Endothelial cell of umbilical vein (primary cell): ENCODE measurements at regions not wholly inside any gene's neighbourhood (a gene's known extent, or its start where the extent isn't known, plus 50 kb on each side); places are given as distances from the start of the nearest gene placed in this dataset.

ENCODE experiments used
- BruUV-seq: library from RNA; stranded (reverse); fragments of 400-500 nt; replicated peaks from 2 replicates; lab custom pipeline; 2021; lab: Mats Ljungman, UMichigan
- CTCF ChIA-PET: fragments of 300-600, 350-600 bp; sonication (Branson Sonifier 250); formaldehyde crosslinking; loops from one replicate; lab custom pipeline; 2021; ENCODE audit warnings: antibody characterized with exemption, inconsistent platforms; lab: Charles Lee
- POLR2A ChIA-PET: fragments of 300-600, 350-600 bp; sonication (Branson Sonifier 250); formaldehyde crosslinking; loops from one replicate; lab custom pipeline; 2021; ENCODE audit warnings: antibody characterized with exemption, inconsistent platforms; lab: Charles Lee
- DNase-seq: peaks from one replicate; pipeline ENCODE4 v3.0.0-alpha.2; 2011; ENCODE audit warnings: low read depth, low spot score
- FAIRE-seq: peaks from 2 replicates; lab custom pipeline; 2011; peaks lifted over from hg19 to GRCh38; lab: Jason Lieb, UNC
- H2AFZ ChIP-seq: 2 replicates; pipeline ENCODE4 v1.6.0; 2012; ENCODE audit warnings: low read depth, low read length, control low read depth, inconsistent platforms
- H3K27ac ChIP-seq: 2 replicates; pipeline ENCODE4 v1.5.1; 2011; ENCODE audit warnings: low read depth, mild to moderate bottlenecking, control low read depth, low read length, moderate library complexity; ENCODE audit not compliant: insufficient read depth
- H3K27me3 ChIP-seq, 2 experiments: 2 replicates each; pipeline versions ENCODE4 v1.6.0 to v1.6.1; 2011; ENCODE audit warnings: low read length in 2 of 2, mixed read lengths in 1 of 2; ENCODE audit not compliant: control insufficient read depth in 2 of 2, insufficient read depth in 2 of 2
- H3K36me3 ChIP-seq, 2 experiments: 2 replicates in 1 of 2; 3 replicates in 1 of 2; pipeline ENCODE4 v1.5.1; 2011; ENCODE audit warnings: low read length in 2 of 2, mild to moderate bottlenecking in 1 of 2, moderate library complexity in 1 of 2; ENCODE audit not compliant: control insufficient read depth in 2 of 2, insufficient read depth in 2 of 2; ENCODE audit errors: extremely low read depth in 1 of 2
- H3K4me1 ChIP-seq: 3 replicates; pipeline ENCODE4 v1.5.1; 2011; ENCODE audit warnings: mild to moderate bottlenecking, low read length; ENCODE audit not compliant: control insufficient read depth, insufficient read depth; ENCODE audit errors: extremely low read depth
- H3K4me2 ChIP-seq: 2 replicates; pipeline ENCODE4 v1.6.1; 2011; ENCODE audit warnings: low read length, control low read depth, mixed read lengths; ENCODE audit not compliant: insufficient read depth
- H3K4me3 ChIP-seq, 3 experiments: fragments of 200-600 bp in 1 of 3; sonication (generic), shearing (Covaris generic) in 1 of 3; replicated peaks in 1 of 3; 2 replicates each; pipeline ENCODE4 v1.5.1; 2011 to 2016; ENCODE audit warnings: control low read depth in 3 of 3, low read length in 3 of 3, mild to moderate bottlenecking in 2 of 3, inconsistent platforms in 1 of 3, low read depth in 1 of 3, moderate library complexity in 1 of 3; ENCODE audit not compliant: insufficient read depth in 1 of 3
- H3K79me2 ChIP-seq: 2 replicates; pipeline ENCODE4 v1.6.0; 2012; ENCODE audit warnings: low read length, inconsistent platforms; ENCODE audit not compliant: control insufficient read depth, insufficient read depth
- H3K9ac ChIP-seq: replicated peaks from 2 replicates; pipeline ENCODE3; 2011; ENCODE audit warnings: low read length, control low read depth; ENCODE audit not compliant: insufficient read depth; ENCODE audit errors: extremely low read depth
- H3K9me1 ChIP-seq: replicated peaks from 3 replicates; pipeline ENCODE4 v1.6.0; 2011; ENCODE audit warnings: mild to moderate bottlenecking, low read length; ENCODE audit not compliant: control insufficient read depth, insufficient read depth; ENCODE audit errors: extremely low read depth
- H3K9me3 ChIP-seq: replicated peaks from 2 replicates; pipeline ENCODE4 v1.5.1; 2012; ENCODE audit warnings: low read length, inconsistent platforms; ENCODE audit not compliant: control insufficient read depth, insufficient read depth
- H4K20me1 ChIP-seq: replicated peaks from 2 replicates; pipeline ENCODE3; 2011; ENCODE audit warnings: mild to moderate bottlenecking, low read length; ENCODE audit not compliant: control insufficient read depth, insufficient read depth; ENCODE audit errors: extremely low read depth
- EZH2 ChIP-seq: IDR thresholded peaks from 2 replicates; pipeline ENCODE4 v1.6.1; 2012; ENCODE audit warnings: borderline replicate concordance, low read depth, mild to moderate bottlenecking, moderate library complexity, low read length, inconsistent platforms; ENCODE audit not compliant: severe bottlenecking
- FOS ChIP-seq: IDR thresholded peaks from 2 replicates; pipeline ENCODE4 v1.6.1; 2011; ENCODE audit warnings: mild to moderate bottlenecking, low read length, moderate library complexity, borderline replicate concordance; ENCODE audit not compliant: insufficient read depth
- GATA2 ChIP-seq: IDR thresholded peaks from 2 replicates; pipeline ENCODE4 v1.7.0; 2011; ENCODE audit warnings: low read depth, mild to moderate bottlenecking, moderate library complexity, mixed read lengths, low read length; ENCODE audit not compliant: insufficient read length, insufficient read depth
- JUN ChIP-seq: IDR thresholded peaks from 2 replicates; pipeline ENCODE4 v1.6.1; 2011; ENCODE audit warnings: borderline replicate concordance, low read depth; ENCODE audit not compliant: insufficient read length, insufficient read depth
- MYC ChIP-seq: IDR thresholded peaks from one replicate; pipeline ENCODE4 v1.6.1; 2011; ENCODE audit warnings: mild to moderate bottlenecking, low read depth, low read length
- POLR2A ChIP-seq: IDR thresholded peaks from 2 replicates; pipeline ENCODE4 v1.6.1; 2012; ENCODE audit warnings: low read depth, mild to moderate bottlenecking, control low read depth, low read length
- POLR2AphosphoS5 ChIP-seq: IDR thresholded peaks from 2 replicates; pipeline ENCODE4 v1.6.1; 2012; ENCODE audit warnings: low read depth, mild to moderate bottlenecking, control low read depth, low read length, moderate library complexity; ENCODE audit not compliant: insufficient read depth
- dilution Hi-C: fragments of 300-500 bp; cut with MboI; formaldehyde crosslinking; loops from one replicate; pipeline ENCODE4 v1.15.0; 2019; ENCODE audit warnings: low sequenced_read_pairs; ENCODE audit not compliant: extremely low pct_ligation_motif_present
- intact Hi-C: fragments of 100-400 bp; cut with micrococcal nuclease; formaldehyde crosslinking; loops from one replicate; pipeline ENCODE4 v1.10.0; 2022
- TF ChIP-seq, protein P1 (sequence below), 2 donors: IDR thresholded peaks; 1 replicate in 1 of 2; 2 replicates in 1 of 2; pipeline ENCODE4 v1.5.1; 2011; ENCODE audit warnings: low read length in 2 of 2, mild to moderate bottlenecking in 2 of 2, moderate library complexity in 2 of 2, control low read depth in 1 of 2, inconsistent platforms in 1 of 2, low read depth in 1 of 2; ENCODE audit not compliant: insufficient read depth in 1 of 2; ENCODE audit errors: extremely low read depth in 1 of 2
- TF ChIP-seq, protein P2 (sequence below): IDR thresholded peaks from 2 replicates; pipeline ENCODE4 v1.6.1; 2011; ENCODE audit not compliant: insufficient read depth, insufficient read length

DNA sequence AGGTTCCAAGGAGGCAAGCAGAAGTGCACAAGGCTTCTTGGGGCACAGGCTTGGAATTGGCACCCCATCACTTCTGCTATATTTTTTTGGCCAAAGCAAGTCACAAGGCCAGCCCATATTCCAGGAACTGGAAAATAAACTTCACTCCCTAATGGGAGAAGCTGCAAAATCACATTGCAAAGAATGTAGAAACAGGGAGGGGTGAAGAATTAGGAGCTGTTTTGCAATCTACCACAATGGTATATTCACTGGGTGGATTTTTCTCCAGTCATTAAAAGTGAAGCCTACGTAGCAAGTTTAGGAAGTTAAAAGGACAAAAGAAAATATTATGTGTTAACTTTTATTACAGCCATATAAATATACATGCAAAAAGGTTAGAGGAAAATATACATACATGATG lies 464.8 kb downstream of the COG6 start:
- Histone ChIP-seq H3K9me1 (no peaks in the 10 kb centered on the region), H3K36me3 (no peaks in the 10 kb centered on the region), H3K27me3 (no peaks in the 10 kb centered on the region), H3K4me1 (peaks cover 14% of the 10 kb centered on the region), H3K9me3 (no peaks in the 10 kb centered on the region), H3K4me3 (no peak overlapping the region), H3K9ac (no peak overlapping the region), H2AFZ (no peak overlapping the region), H3K4me2 (no peak overlapping the region), H3K27ac (no peak overlapping the region), H3K79me2 (no peaks in the 10 kb centered on the region), H4K20me1 (no peaks in the 10 kb centered on the region)
- ChIA-PET POLR2A (no interaction called here), CTCF (interaction anchor here (1.8 kb wide), 1 partner anchor 51 kb away, joined by 3 read pairs; no protein-coding TSS in a partner anchor)
- intact Hi-C loops = no loop called here
- BruUV-seq = no TSS peak
- no peak for TF ChIP-seq MYC
- DNase-seq = no peak
- dilution Hi-C loops = no loop called here
- FAIRE-seq = no peak

DNA sequence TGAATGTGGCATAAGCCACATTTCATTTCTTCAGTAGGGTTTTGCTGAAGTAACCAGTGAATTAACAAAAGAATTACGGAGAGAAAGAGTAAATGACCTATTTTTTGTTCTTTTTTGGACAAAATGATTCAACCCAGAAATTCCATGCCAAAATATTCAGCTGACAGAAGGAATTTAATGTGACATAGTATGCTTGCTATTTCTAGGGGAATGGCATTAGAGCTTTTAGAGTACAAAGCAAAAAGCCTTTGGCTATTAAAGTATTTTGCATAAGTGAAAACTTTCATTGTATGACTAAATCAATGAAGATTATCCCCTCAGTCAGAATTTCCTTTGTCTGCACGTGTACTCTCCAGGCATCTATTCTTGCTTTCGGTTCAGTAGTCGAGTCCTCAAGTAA lies 465.3 kb downstream of the COG6 start:
- H3K9me1 ChIP-seq = no peaks in the 10 kb centered on the region
- H3K4me1 ChIP-seq = peaks cover 9% of the 10 kb centered on the region
- BruUV-seq = no TSS peak
- TF ChIP-seq JUN (no peak), MYC (no peak), POLR2AphosphoS5 (no peak), POLR2A (no peak), EZH2 (no peak), FOS (no peak), GATA2 (no peak)
- TF ChIP-seq, protein P1, sequence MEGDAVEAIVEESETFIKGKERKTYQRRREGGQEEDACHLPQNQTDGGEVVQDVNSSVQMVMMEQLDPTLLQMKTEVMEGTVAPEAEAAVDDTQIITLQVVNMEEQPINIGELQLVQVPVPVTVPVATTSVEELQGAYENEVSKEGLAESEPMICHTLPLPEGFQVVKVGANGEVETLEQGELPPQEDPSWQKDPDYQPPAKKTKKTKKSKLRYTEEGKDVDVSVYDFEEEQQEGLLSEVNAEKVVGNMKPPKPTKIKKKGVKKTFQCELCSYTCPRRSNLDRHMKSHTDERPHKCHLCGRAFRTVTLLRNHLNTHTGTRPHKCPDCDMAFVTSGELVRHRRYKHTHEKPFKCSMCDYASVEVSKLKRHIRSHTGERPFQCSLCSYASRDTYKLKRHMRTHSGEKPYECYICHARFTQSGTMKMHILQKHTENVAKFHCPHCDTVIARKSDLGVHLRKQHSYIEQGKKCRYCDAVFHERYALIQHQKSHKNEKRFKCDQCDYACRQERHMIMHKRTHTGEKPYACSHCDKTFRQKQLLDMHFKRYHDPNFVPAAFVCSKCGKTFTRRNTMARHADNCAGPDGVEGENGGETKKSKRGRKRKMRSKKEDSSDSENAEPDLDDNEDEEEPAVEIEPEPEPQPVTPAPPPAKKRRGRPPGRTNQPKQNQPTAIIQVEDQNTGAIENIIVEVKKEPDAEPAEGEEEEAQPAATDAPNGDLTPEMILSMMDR (IDR thresholded peaks at IDR 0.05; ENCODE audit: extremely low read depth in 1 of 2, insufficient read depth in 1 of 2, low read depth in 1 of 2, low read length in 2 of 2) = no peak
- TF ChIP-seq, protein P2, sequence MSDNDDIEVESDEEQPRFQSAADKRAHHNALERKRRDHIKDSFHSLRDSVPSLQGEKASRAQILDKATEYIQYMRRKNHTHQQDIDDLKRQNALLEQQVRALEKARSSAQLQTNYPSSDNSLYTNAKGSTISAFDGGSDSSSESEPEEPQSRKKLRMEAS = no peak
- dilution Hi-C loops = no loop called here
- H3K4me3 ChIP-seq = no peak overlapping the region
- DNase-seq (no peak), FAIRE-seq (no peak)
- H3K27ac ChIP-seq = no peak overlapping the region
- no peaks in the 10 kb centered on the region for H4K20me1 ChIP-seq
- H3K36me3 ChIP-seq = no peaks in the 10 kb centered on the region
- no peaks in the 10 kb centered on the region for H3K9me3 ChIP-seq
- CTCF ChIA-PET = interaction anchor here (1.8 kb wide), 1 partner anchor 51 kb away, joined by 3 read pairs; no protein-coding TSS in a partner anchor
- no peaks in the 10 kb centered on the region for H3K27me3 ChIP-seq
- H3K9ac ChIP-seq = no peak overlapping the region
- no peak overlapping the region for H2AFZ ChIP-seq
- POLR2A ChIA-PET = no interaction called here
- no peaks in the 10 kb centered on the region for H3K79me2 ChIP-seq
- H3K4me2 ChIP-seq = no peak overlapping the region
- intact Hi-C loops = no loop called here
